GM19023 (cell line): ENCODE measurements at regions not wholly inside any gene's neighbourhood (a gene's known extent, or its start where the extent isn't known, plus 50 kb on each side); places are given as distances from the start of the nearest gene placed in this dataset.
"Not testable (repeated sequence)": the region's sequence is repeated elsewhere in the genome, so short reads cannot be mapped to it uniquely, and the experiment has no call there.

Experiments
- ATAC-seq: cut with Tn5 transposase; IDR thresholded peaks from one replicate; pipeline ENCODE4 v1.9.1; 2021; ENCODE audit warnings: mild to moderate bottlenecking, moderate library complexity; ENCODE audit not compliant: unreplicated experiment

GRCh38 chr7:68754414-68754813 lies 843.9 kb upstream of the AUTS2 start:
- ATAC-seq = no peak

GRCh38 chr7:68756986-68757495 lies 841.2 kb upstream of the AUTS2 start:
- ATAC-seq = no peak

- ATAC-seq = no peak
These were observed 837.7 kb upstream of the AUTS2 start for GRCh38 chr7:68760556-68760955.

GRCh38 chr7:68767462-68767861 lies 830.8 kb upstream of the AUTS2 start:
- no peak for ATAC-seq

GRCh38 chr7:68770649-68771048 lies 827.6 kb upstream of the AUTS2 start:
- ATAC-seq = no peak

- ATAC-seq = no peak
These were observed 821.9 kb upstream of the AUTS2 start for GRCh38 chr7:68776326-68776725.

- no peak for ATAC-seq
These were observed 814.6 kb upstream of the AUTS2 start for GRCh38 chr7:68783684-68784083.

- ATAC-seq = no peak
These were observed 813.2 kb upstream of the AUTS2 start for GRCh38 chr7:68785036-68785435.

- ATAC-seq = no peak
These were observed 810.7 kb upstream of the AUTS2 start for GRCh38 chr7:68787566-68787965.

GRCh38 chr7:68788529-68788928 lies 809.7 kb upstream of the AUTS2 start:
- not testable (repeated sequence) for ATAC-seq

- no peak for ATAC-seq
These were observed 808.7 kb upstream of the AUTS2 start for GRCh38 chr7:68789597-68789996.

GRCh38 chr7:68792351-68792750 lies 805.9 kb upstream of the AUTS2 start:
- no peak for ATAC-seq

- no peak for ATAC-seq
These were observed 804.8 kb upstream of the AUTS2 start for GRCh38 chr7:68793513-68793912.

- ATAC-seq = no peak
These were observed 798.0 kb upstream of the AUTS2 start for GRCh38 chr7:68800316-68800715.

- ATAC-seq = no peak
These were observed 793.1 kb upstream of the AUTS2 start for GRCh38 chr7:68805159-68805558.

- no peak for ATAC-seq
These were observed 790.6 kb upstream of the AUTS2 start for GRCh38 chr7:68807666-68808065.

- ATAC-seq = no peak
These were observed 784.7 kb upstream of the AUTS2 start for GRCh38 chr7:68813551-68814080.

- ATAC-seq = no peak
These were observed 781.8 kb upstream of the AUTS2 start for GRCh38 chr7:68816491-68816890.

GRCh38 chr7:68820321-68820720 lies 778.0 kb upstream of the AUTS2 start:
- ATAC-seq = no peak

GRCh38 chr7:68821846-68822245 lies 776.4 kb upstream of the AUTS2 start:
- no peak for ATAC-seq

- ATAC-seq = no peak
These were observed 774.1 kb upstream of the AUTS2 start for GRCh38 chr7:68823996-68824780.

GRCh38 chr7:68828575-68828974 lies 769.7 kb upstream of the AUTS2 start:
- no peak for ATAC-seq

- no peak for ATAC-seq
These were observed 764.9 kb upstream of the AUTS2 start for GRCh38 chr7:68833422-68833821.
